Psoas muscle (tissue), 7 donors: ENCODE measurements at regions not wholly inside any gene's neighbourhood (a gene's known extent, or its start where the extent isn't known, plus 50 kb on each side); places are given as distances from the start of the nearest gene placed in this dataset.

ENCODE experiments used
- ATAC-seq, 4 donors: fragments of 200-7000 bp; cut with Tn5 transposase; one replicate each; pipeline ENCODE4 v1.9.1; 2020; ENCODE audit warnings: moderate library complexity in 3 of 4, mild to moderate bottlenecking in 2 of 4
- DNase-seq, 2 donors: peaks; one replicate each; pipeline ENCODE4 v3.0.0-alpha.2; 2020
- H3K27ac ChIP-seq: fragments of 200-600 bp; one replicate; pipeline ENCODE4 v1.8.0; 2022
- H3K27me3 ChIP-seq, 3 donors: fragments of 200-600 bp in 1 of 3; one replicate each; pipeline versions ENCODE4 v1.6.1 to v1.8.0; 2013 to 2022; ENCODE audit warnings: low read length in 2 of 3, mild to moderate bottlenecking in 2 of 3, moderate library complexity in 1 of 3; ENCODE audit not compliant: insufficient read depth in 3 of 3
- H3K36me3 ChIP-seq, 2 donors: fragments of 200-600 bp in 1 of 2; one replicate each; pipeline versions ENCODE4 v1.6.1 to v1.8.0; 2013 to 2022; ENCODE audit warnings: low read depth in 1 of 2, mild to moderate bottlenecking in 1 of 2, moderate library complexity in 1 of 2; ENCODE audit not compliant: insufficient read depth in 1 of 2
- H3K4me1 ChIP-seq: fragments of 200-600 bp; one replicate; pipeline ENCODE4 v1.8.0; 2022
- H3K4me3 ChIP-seq: fragments of 200-600 bp; one replicate; pipeline ENCODE4 v1.8.0; 2022; ENCODE audit warnings: mild to moderate bottlenecking
- H3K9me3 ChIP-seq: fragments of 200-600 bp; one replicate; pipeline ENCODE4 v1.8.0; 2022
- CTCF ChIP-seq: fragments of 200-600 bp; IDR thresholded peaks from one replicate; pipeline ENCODE4 v1.8.0; 2022; ENCODE audit warnings: antibody characterized with exemption
- WGBS, 3 donors: extraction: QIAGEN DNeasy Blood & Tissue Kit; methylation state at CpG; one replicate each; pipeline versions ENCODE4 v1.1.6 to v1.1.7; 2013; 5-methylcytosine and 5-hydroxymethylcytosine counted together
- intact Hi-C, 2 donors: fragments of 100-400 bp; cut with DNase I; formaldehyde crosslinking; loops; one replicate each; pipeline versions ENCODE4 v1.11.0 to v1.14.2; 2022
- donor health status: healthy with polysubstance abuse.
- donor health status: DM: no; HTN: no; CAD: no; lungs with moderate emphysema.
- donor health status: Bipolar disorder and iron deficiency.
- donor health status: healthy.
- donor health status: DM: yes; HTN: yes; CAD: no.
- donor health status: DM: no; HTN: no; CAD: no.
- donor health status: DM: yes; HTN: yes; CAD: no.

- no peaks in the 10 kb centered on the region for H3K36me3 ChIP-seq
- H3K4me3 ChIP-seq: no peak overlapping the region
- intact Hi-C loops: no loop called here
- WGBS, 3 donors: 95 to 97% (median 96%) methylated on average over 20 of the region's 20 CpGs
- H3K9me3 ChIP-seq: no peaks in the 10 kb centered on the region
- no peak overlapping the region for H3K27ac ChIP-seq
- no peak for ATAC-seq
- H3K4me1 ChIP-seq: no peaks in the 10 kb centered on the region
- no peaks in the 10 kb centered on the region for H3K27me3 ChIP-seq
- DNase-seq: peak in 1 of 2 donors; percentile 36
- no peak for TF ChIP-seq CTCF
Measured at GRCh38 chr21:19246018-19246417, 842.4 kb upstream of the TMPRSS15 start.

DNA sequence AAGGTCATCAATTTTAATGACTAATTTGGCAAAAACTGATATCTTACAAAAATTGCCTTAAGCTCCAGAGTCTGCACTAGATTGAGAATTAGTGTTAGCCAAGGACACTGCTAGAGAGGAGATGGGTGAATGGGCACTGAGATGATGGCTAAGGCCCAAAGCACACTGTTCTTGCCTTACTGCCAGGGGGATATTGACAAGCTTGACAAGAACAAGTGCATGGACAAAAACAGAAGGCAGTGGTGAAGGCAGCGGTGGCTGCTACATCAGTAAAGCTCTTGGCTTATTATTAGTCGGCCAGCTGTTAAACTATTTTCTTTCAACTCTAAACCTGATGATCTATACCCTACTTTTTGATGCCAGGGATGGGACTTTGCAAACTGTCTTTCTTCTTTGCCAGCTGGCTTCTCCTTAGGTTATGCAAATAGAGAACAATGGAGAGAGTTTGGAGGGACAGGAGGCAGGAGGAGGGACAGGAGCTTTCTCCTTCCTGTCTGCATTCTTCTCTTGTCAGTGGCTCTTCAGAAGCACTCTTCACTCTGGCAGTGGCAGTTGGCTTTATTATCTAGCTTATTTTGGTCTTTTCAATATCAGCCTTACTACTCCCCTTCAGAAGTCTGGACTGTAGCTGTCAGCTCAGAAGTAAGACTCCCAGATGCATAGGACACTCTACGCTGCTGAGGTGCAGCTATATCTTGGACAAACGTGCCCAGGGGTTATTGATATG, 853.5 kb upstream of the TMPRSS15 start:
- no peak overlapping the region for H3K27ac ChIP-seq

GRCh38 chr21:19261731-19262376, 858.3 kb upstream of the TMPRSS15 start:
- DNase-seq (no peak), ATAC-seq (no peak)
- no peaks in the 10 kb centered on the region for H3K27me3 ChIP-seq
- H3K4me1 ChIP-seq: no peaks in the 10 kb centered on the region
- H3K9me3 ChIP-seq: no peaks in the 10 kb centered on the region
- intact Hi-C loops: no loop called here
- H3K36me3 ChIP-seq: no peaks in the 10 kb centered on the region
- no peak overlapping the region for H3K4me3 ChIP-seq
- no peak for TF ChIP-seq CTCF
- no peak overlapping the region for H3K27ac ChIP-seq
- WGBS, 3 donors: 65 to 81% (median 74%) methylated on average over 10 of the region's 10 CpGs

More for the DNA sequence above, 853.5 kb upstream of the TMPRSS15 start:
- 37 to 60% (median 45%) methylated on average over 4 of the region's 4 CpGs for WGBS, 3 donors
- no peaks in the 10 kb centered on the region for H3K27me3 ChIP-seq
- H3K4me1 ChIP-seq: no peaks in the 10 kb centered on the region
- intact Hi-C loops: no loop called here
- H3K9me3 ChIP-seq: no peaks in the 10 kb centered on the region
- H3K4me3 ChIP-seq: no peak overlapping the region
- no peak for TF ChIP-seq CTCF
- DNase-seq (no peak), ATAC-seq (no peak)
- H3K36me3 ChIP-seq: no peaks in the 10 kb centered on the region

DNA sequence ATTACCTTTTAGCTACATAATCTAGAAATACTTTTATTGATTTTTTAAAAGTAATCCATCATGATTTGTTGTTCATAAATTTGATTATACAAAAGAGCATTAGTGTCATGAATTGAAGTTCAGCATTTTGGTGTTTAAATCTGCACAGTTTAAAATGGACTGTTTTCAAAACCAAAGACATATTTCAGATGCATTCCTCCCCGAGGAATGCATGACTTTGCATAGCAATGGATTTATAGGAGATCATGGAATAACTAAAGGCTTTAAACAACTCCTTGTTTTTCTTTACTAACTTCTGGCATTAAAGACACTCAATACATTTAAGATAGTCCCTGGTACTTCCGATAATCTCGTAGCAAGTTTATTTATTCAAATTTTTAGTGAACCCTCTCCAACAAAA, 863.1 kb upstream of the TMPRSS15 start:
- H3K27me3 ChIP-seq: no peaks in the 10 kb centered on the region
- ATAC-seq: no peak
- TF ChIP-seq CTCF: no peak
- no peaks in the 10 kb centered on the region for H3K36me3 ChIP-seq
- DNase-seq: no peak
- no peaks in the 10 kb centered on the region for H3K9me3 ChIP-seq
- H3K4me3 ChIP-seq: no peak overlapping the region
- WGBS, 3 donors: 25 to 35% (median 29%) methylated on average over 3 of the region's 3 CpGs
- intact Hi-C loops: no loop called here
- H3K27ac ChIP-seq: no peak overlapping the region
- no peaks in the 10 kb centered on the region for H3K4me1 ChIP-seq
